ENCODE measurements at regions not wholly inside any gene's neighbourhood (a gene's known extent, or its start where the extent isn't known, plus 50 kb on each side); places are given as distances from the start of the nearest gene placed in this dataset.

DNA sequence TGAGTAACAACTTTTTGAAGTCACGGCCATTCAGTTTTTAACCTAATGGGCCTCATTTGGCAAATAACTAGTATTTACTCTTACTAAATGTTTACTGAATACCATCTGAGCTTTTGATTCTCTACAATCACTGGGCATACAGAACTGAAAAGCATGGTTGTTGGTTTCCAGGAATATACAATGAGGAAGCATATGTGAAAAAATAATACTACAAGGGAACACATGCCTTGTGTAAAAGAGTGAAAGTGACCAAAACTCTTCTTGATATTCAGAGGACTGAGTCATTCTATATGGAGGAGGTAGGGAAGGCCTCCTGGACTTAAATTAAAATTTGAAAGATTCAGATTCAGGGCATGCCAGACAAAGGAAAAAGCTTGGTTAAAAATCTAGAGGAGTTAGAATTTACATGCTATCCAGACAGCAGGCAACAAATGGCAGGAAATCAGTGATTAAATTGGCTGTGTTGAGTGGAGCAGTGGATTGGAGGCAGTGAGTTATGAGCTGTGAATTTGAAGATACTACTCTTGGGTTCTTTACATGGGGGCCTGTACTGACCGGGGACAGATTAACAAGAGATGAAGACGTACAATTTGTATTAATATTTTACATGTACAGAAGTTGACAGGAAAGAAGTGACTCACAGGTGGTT, 53.6 kb upstream of the NRXN1 start:
- TF ChIP-seq POLR2A (IDR thresholded peaks at IDR 0.05) = no peak
- TF ChIP-seq, protein P1, sequence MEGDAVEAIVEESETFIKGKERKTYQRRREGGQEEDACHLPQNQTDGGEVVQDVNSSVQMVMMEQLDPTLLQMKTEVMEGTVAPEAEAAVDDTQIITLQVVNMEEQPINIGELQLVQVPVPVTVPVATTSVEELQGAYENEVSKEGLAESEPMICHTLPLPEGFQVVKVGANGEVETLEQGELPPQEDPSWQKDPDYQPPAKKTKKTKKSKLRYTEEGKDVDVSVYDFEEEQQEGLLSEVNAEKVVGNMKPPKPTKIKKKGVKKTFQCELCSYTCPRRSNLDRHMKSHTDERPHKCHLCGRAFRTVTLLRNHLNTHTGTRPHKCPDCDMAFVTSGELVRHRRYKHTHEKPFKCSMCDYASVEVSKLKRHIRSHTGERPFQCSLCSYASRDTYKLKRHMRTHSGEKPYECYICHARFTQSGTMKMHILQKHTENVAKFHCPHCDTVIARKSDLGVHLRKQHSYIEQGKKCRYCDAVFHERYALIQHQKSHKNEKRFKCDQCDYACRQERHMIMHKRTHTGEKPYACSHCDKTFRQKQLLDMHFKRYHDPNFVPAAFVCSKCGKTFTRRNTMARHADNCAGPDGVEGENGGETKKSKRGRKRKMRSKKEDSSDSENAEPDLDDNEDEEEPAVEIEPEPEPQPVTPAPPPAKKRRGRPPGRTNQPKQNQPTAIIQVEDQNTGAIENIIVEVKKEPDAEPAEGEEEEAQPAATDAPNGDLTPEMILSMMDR (IDR thresholded peaks at IDR 0.05 in 4 of 5, conservative IDR thresholded peaks at IDR 0.05 in 1 of 5) = no peak

All from gastrocnemius medialis (tissue), 4 donors.